GM18520 (cell line): ENCODE measurements at regions not wholly inside any gene's neighbourhood (a gene's known extent, or its start where the extent isn't known, plus 50 kb on each side); places are given as distances from the start of the nearest gene placed in this dataset.
A peak's percentile ranks its signal among the peaks of the same experiment; 100 is the strongest.
"Not testable (repeated sequence)": the region's sequence is repeated elsewhere in the genome, so short reads cannot be mapped to it uniquely, and the experiment has no call there.

Experiments used
- ATAC-seq: cut with Tn5 transposase; IDR thresholded peaks from one replicate; pipeline ENCODE4 v1.9.1; 2021; ENCODE audit not compliant: unreplicated experiment

DNA sequence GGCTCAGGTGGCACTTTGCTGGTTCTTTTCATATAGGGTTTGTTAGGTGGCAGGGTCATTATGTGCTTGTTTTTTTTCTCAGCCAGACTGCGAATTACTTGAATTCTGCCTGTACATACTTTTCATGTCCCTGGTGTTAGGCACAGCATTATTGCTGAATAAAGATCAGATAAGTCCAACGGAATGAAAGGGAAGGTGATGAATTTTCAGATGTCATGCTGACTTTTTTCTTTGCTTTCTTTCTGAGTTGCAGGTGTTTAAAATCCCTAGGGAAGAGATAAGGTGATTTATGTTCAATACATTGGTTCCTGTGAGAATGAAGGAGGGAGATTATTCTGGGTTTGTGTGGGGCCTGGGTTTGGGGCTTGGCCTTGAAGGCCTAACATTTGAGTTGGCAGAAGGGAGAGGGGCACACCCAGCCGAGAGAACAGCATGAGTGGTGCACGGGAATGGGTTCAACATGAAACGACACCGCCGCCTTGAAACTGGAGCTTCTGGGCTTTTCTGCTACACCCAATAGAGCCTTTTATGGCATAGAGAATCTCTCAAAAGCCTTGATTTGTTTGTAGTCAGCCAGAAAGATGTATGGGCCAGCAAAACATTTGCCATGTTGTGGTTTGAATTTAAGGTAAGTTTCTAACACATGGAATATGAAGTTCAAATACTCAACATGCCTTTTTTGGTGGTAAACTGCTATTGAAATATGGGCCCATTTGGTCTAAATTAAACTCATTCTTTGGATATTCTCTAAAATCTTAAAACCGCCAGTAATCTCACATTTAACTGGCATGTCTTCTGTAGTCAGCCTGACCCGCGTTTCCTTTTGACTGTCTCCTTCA lies 477.0 kb downstream of the PCNX1 start:
- ATAC-seq: no peak

DNA sequence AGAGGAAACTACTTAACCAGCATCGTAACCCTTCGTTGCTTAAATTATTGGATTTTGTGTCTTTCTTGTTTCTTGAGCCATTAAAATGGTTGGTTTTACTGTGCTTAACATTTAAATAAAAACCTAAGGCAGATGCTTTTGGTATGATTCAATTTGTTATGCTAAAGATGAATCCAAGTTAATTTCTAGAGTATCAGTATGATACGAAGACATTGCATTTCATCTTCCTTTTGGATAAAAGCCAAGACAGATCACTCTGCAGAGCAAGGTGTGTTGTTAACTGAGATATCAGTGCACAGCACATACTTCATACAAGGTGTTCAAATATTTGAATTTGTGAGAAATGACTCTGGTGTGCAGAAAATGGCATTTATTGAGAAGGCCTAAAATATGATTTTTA lies 480.5 kb downstream of the PCNX1 start:
- no peak for ATAC-seq

DNA sequence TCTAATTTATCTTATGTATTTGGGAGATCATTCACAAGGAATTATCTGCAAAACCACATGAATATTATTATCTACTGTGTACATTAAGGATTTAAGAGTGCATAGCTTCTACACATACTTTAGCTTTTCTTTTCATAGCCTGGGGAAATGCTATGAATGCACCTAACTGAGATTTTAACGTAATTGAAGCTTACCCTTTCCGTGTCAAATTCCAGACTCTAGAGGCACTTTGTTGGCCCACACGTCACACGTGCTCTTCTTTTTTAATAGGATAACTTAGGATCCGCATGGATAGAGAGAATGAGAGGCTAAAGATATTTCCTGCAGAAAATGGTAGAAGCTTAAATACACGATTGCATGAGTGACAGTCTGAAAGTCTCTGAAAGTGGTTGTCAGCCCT lies 481.1 kb downstream of the PCNX1 start:
- ATAC-seq: no peak

DNA sequence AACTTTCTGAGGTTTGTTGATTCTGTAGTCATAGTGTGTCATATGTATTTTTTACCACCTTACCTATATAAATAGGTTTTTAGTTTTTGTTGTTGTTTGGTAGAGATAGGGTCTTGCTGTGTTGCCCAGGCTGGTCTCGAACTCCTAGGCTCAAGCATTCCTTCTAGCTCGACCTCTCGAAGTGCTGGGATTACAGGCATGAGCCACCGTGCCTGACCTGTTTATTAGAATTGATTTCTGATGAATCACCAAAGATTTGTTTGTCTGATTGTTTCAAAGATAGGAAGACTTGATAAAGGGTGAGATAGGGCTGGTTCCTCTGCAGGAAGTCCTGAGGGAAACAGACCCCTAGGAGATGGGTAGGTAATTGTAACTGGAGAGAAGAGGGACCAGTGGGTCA lies 481.6 kb downstream of the PCNX1 start:
- ATAC-seq: no peak

DNA sequence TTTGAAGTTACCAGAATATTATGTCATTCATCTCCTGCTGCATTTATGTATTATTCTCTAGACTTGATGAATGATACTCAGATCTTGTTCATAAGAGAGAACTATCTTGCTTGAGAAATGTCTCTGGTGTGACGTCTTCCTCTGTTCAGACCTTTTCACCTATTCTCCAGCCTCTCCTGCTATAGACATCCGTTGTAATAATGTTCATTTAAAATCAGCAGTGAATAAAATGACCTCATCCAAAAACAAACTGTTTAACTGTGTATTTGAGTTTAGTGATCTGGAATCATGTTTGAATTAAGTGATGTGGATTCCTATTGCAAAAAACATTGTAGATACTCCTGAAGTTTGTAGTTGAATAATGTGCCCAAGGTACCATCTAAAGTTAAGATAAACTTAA lies 487.1 kb downstream of the PCNX1 start:
- no peak for ATAC-seq

DNA sequence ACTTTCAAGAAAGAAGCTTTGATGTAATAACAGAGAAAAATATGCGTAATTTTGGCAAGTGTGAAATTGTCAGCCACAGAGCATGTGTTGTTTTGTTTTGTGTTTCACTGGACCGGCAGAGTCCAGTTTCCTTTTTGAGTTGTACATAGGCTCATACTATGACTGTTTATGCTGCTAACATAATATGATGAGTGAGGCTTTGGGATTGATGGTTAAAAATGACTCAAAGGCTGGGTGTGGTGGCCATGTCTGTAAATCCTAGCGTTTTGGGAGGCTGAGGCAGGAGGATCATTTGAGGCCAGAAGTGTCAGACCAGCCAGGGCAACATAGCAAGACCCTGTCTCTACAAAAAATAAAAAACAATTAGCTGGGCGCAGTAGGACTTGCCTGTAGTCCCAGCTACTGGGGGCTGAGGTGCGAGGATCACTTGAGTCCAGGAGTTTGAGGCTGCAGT lies 487.9 kb downstream of the PCNX1 start:
- ATAC-seq: no peak

DNA sequence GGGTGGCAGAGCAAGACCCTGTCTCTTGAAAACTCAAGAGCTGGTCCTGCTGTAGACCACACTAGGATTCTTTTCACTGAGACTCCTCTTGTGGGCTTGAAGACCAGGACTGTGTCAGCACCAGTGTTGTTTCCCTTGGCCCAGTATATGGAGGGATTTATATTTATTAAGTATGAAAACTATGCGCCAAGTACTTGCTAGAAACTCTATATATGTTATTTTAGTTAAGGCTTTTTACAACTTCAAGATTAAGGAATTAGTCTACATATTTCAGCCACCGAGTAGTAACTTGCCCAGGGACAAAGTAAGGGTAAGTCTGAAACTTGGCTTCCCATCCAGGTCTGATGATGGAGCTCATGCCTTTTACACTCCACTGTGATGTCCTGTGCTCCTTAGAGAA lies 488.4 kb downstream of the PCNX1 start:
- no peak for ATAC-seq

DNA sequence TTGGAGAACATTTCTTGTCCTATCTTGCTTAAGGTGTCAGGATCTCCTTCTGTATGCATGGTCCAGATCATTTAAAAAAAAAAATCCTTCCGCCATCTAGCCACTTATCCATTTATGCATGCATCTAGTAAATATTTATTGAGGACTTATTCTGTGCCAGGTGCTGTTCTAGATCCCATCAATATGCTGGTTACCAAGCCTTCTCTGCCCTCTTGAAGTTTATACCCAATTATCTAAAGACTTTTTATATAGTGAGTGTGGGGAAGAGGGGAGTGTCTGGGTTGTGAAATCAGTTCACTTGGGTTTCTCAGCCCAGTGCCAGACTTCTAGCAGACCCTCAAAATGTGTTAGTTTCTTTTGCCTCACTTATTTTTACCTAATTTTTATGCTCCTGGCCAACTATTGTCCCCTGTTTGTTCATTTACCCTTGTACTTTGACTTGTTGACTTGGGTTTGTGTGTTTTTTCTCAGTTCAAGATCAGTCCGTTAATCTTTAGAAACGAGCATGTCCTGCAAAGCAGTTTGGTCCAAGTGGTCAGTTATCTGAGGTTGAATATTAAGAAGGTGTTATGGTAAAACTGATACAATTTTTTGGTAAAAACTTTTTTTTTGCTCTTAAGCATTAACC lies 488.9 kb downstream of the PCNX1 start:
- no peak for ATAC-seq

DNA sequence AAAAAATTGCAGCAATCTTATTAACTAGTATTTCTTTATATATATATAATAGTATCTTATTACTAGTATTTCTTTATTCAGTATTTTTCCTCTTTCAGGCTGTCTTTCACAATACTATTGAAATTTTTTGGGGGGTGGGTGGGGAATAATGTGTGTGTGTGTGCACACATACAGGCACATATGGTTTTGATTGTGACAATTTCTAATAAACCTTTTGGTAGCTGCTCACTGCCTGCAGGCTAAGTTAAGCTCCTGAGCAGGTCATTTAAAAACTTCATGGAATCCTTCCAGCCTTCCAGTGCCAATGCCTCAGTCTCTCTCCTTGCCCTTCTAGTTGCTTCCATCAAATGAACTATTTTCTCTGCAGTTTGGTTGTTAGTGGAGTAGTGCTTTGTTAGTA lies 490.1 kb downstream of the PCNX1 start:
- no peak for ATAC-seq

DNA sequence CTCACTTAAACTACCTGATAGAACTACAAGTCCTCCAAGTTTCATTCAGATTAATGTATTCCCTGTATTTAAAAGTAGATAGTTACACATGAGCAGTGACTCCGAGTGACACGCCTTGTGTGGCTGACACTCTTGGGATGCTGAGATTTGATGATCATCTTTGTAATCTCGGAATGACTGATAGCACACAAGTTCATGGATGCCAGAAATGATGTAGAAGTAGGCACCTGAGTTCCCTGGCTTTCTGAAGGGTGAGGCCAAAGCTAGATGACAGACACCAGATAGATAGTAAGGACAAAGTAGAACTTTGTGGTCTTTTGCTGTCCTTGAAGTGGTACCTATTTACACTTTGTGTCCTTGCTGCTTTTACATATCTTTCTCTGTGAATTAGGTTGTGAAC lies 491.2 kb downstream of the PCNX1 start:
- peak; percentile 5 for ATAC-seq

DNA sequence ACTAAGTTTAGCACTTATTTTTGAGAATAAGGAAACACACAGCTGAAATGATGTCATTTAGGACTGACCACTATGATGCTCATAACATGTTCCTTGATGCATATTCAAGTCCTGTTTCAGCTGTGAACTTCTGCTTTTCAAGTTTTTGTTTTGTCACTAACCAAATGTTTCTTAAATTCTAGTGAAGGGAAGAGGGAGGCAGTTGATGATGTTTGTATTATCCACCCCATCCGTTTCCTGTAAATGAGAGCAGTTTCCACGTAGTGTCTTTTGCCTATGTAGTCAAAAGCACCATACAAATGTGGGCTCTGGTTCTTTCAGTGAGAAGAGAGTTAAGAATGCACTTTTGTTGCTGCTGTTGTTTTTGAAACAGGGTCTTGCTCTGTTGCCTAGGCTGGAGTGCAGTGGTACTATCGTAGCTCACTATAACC lies 491.8 kb downstream of the PCNX1 start:
- ATAC-seq: peak; percentile 69

DNA sequence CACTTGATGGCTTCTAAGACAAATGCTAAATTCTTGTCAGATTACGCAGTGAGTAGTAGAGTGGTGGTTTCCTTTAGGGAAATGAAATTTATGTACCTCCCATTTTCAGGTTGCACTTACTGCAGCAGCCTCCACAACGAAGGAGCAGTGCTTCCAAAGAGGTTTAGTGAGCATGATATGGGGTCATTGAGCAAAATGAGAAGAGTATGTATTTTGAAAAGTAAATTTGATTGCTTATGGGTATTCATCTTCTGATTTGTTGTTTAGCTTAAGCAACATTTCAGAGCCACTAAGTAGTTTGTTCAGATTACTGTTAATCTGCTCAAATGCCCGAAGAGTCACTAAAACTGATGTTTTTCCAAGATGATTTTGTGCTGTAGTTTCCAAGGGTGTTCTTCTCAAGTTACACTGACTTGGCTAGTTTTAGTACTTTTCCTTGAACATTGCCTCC lies 493.6 kb downstream of the PCNX1 start:
- no peak for ATAC-seq

DNA sequence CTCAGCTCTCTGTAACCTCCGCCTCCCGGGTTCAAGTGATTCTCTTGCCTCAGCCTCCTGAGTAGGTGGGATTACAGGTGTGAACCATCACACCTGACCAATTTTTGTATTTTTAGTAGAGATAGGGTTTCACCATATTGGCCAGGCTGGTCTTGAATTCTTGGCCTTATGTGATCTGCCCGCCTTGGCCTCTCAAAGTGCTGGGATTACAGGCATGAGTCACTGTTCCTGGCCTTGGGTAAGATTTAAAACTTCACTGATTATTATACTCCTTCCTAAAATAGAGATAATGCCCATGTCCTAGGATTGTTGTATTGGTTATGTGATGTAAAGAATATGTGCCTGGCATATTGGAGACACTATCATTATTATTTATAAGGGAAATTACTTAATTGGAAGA lies 495.2 kb downstream of the PCNX1 start:
- not testable (repeated sequence) for ATAC-seq

DNA sequence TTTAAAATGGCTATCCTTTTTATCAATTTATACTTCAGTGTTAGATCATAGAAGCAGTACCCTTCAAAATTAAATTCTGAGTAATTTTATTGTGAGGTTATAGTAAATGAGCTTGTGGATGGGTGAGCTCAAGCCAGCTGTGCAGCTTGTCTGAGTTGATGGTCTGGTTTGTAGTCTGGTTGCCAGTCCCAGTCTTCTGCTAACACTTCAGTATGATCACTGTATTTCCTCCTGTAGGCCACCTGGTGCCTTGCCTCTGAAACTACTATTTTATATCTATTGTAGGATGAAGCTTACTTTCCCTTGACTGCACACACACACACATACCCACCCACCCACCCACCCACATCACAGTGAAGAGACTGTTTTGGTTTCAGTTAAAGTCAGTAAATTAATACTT lies 496.4 kb downstream of the PCNX1 start:
- no peak for ATAC-seq

DNA sequence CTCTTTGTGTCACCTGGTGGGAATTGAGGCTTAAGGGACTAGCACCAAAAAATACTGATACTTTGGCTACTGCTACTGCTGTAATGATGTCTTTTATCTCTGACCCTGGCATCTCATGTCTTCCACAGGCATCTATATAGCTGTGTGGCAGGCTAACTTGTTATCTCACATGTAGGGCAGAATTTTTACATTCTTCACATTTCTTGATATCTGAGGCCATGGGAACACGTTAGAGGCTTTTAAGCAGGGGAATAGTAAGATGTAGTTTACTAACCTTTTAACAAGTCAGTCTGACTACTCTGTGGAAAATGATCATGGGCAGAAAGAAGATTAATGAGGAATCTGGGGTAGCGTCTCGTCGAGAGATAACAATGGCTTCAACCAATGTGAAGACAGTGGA lies 498.4 kb downstream of the PCNX1 start:
- ATAC-seq: no peak

DNA sequence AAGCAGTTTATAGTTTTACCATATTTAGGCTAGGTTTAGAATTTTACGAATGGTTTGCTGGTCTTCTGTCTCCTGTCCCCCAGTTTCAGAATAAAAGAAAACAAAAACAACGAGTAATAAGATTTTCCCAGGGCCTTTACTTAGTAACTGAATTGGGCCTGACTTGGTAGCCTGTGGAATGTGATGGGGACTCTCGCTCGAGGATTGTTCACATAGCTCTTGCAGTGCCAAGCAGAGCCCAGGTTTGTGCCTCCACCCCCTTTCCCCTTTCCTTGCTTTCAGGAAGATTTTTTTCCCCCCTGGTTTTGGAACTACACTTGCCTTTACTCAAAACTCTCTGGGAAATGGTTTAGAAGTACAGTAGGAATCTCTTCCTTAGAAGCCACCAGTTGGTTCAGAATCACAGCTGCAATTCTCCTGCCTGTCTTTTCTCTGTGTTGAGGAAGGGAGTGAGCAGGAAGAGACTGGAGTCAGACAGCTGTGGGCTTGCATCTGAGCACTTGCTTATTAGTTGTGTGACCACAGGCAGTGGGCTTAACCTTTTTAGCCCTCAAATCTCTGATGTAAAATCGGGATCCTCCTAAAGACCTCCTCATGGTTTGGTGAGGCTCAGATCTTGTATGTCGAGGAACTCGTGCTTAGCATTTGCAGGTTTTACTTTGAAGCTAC lies 501.2 kb downstream of the PCNX1 start:
- no peak for ATAC-seq

DNA sequence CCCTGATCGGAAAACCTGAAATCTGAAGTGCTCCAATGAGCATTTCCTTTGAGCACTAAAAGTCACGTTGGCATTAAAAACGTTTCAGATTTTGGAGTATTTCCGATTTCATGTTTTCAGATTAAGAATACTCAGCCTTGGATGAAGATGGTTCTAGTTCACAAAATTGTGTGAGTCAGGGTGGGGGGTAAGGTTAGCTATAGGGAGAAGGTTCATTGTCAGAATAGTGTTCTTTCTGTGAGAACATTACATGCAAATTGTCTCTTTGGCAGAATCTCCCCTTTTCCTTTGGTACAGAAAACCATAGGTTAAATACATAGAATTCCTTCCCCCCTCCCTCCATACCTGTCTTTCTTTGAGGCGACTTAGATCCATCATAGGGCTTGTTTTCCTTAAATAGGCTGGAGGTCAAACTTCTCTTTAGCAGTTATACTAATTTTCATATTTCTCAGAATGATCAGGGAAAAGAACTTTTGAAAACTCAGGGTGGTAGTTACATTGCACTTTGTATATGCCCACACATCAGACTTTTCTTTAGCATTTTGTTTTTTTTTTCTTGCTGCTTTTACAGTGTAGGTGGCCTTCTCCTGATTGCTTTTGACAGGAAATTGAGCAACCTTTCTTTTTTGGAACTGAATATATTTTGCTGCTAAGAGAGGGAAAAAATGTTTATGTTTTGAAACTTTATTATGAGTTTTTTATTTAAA lies 503.5 kb downstream of the PCNX1 start:
- no peak for ATAC-seq

DNA sequence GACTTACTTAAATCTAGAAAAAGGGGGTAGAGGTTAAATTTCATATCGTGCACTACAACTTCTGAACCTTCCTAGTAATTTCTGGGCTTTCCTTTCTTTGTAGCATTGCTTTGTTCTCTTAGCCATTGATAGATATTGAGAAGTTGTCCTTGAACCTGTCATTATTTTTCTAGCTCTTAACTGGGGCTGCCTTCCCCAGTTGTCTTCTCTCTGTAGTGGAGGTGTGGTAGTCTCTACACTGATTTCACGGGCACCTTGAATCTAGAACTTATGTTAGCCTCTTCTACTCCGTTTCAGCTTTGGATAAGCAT lies 504.0 kb downstream of the PCNX1 start:
- ATAC-seq: no peak

DNA sequence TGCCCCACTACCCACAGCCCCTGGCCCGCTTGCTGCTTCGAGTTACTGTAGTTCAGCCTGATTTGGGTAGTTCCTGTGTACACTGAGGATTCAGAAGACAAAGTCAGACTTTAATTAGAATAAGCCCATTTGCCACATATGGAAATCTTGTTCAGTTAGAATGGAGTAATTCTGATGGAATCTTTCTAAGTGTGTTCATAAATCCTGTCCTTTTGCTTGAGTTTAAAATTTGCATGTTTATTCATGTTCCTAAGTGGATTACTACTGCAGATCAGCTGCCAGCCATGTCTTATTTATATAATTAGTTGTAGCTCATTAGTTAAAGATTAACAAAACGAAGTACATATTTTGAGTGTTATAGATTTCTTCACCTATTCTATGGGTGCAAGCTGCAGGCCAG lies 504.5 kb downstream of the PCNX1 start:
- ATAC-seq: no peak

DNA sequence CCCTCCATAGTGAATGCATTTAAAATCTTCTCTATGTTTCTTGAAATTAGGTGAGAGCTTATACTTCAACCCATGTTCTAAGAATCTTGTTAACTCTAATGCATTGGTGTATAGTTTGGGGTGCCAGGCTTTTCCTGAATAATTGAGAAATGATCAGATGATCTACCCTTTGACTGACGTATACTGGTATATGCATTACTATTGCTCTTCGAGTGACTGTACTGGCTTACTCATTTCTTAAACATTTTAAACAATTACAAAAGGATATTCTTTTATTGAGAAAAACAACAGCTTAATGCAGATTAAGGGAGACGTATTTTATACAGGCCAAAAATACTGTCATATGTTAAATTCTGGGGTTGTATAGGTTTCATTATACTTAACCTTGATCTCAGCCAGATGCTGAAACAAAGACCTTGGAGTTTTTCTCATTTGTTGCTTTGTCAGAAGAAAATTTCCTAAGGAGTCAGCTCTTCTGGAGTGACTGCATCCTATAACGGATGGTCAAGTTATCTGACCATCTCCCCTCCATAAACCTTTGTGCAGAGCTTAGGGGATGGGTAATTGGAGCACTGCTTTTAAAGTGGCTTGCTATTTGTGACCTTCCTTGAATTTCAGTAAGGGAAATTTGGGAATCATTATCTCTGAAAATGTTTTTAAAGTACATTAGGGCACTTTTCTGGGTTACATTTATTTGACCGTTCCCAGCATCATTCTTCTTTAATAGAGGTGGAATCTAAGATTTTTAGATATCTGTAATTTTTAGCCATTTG lies 507.6 kb downstream of the PCNX1 start:
- no peak for ATAC-seq

DNA sequence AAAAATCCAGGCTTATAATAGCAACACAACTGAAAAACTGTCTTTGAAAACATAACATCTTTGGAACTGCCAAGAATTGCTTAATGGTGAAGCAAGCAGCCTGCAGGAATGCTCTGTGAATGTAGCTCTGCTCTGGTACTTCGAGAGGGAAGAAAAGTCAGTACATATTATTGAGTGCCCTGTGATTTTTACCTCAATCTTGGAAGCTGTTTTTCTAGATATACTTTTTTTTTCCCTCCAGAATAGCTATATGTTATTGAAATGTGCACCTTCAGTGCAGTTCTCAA lies 508.1 kb downstream of the PCNX1 start:
- ATAC-seq: no peak
